Jurkat, Clone E6-1 (cell line): ENCODE measurements at regions not wholly inside any gene's neighbourhood (a gene's known extent, or its start where the extent isn't known, plus 50 kb on each side); places are given as distances from the start of the nearest gene placed in this dataset.

Source experiments
- DNase-seq: peaks from one replicate; pipeline ENCODE4 v3.0.0-alpha.2; 2011; ENCODE audit warnings: low read depth, low spot score
- H3K4me3 ChIP-seq: 2 replicates; pipeline ENCODE4 v1.5.1; 2011; ENCODE audit warnings: mild to moderate bottlenecking, low read length, control low read depth, moderate library complexity

DNA sequence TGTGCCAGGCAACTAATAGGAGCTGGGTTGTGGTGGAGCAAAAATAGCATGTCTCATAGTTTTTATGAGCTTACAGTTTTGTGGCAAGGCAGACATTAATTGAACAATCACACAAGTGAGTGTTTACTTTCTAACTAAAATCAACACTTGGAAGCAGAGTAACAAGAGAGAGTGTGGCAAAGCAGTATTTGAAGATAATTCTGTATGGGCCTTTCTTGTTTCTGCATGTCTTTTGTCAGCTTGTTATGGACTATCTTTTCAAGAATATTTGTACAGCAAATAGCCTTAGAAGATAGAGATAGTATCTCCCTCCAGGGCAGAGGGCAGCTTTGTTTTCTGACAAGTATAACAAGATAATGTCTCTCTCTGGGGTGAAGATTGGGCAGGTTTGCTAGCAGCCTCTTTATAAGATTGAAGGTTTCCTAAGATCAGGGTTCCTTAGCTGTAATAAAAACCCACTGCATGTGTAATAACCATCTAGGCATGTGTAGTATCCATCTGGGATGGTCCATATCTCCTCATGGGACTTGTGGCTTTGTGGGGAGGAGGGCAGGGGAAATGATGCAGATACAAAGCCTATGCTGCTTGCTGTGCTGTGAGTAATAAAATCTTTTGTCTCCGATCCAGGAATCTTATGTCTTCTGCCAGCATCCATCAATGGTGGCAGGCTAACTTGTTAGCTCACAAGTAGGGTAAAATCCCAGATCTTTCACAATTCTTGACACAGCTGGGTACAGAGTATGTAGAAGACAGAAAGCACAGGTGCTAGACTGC lies 479.9 kb downstream of the KDM4C start:
- DNase-seq: no peak
- H3K4me3 ChIP-seq: no peak overlapping the region

DNA sequence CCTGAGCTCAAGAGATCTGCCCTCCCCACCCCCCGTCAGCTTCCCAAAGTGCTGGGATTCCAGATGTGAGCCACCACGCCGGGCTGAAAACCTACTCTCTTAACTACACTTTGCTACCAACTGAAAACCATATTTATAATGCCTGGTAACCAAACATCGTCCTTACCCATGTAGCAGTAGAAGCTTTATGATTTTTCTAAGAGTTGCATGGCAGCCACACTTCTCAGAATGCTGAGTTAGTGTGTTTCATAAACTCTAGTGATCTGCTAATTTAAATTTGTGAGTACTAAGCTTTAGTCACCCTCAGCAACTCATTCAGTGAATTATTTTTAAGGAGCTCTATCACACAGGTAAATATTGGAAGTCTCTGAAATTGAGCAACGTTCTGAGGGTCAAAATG lies 478.4 kb downstream of the KDM4C start:
- DNase-seq: no peak
- no peak overlapping the region for H3K4me3 ChIP-seq

DNA sequence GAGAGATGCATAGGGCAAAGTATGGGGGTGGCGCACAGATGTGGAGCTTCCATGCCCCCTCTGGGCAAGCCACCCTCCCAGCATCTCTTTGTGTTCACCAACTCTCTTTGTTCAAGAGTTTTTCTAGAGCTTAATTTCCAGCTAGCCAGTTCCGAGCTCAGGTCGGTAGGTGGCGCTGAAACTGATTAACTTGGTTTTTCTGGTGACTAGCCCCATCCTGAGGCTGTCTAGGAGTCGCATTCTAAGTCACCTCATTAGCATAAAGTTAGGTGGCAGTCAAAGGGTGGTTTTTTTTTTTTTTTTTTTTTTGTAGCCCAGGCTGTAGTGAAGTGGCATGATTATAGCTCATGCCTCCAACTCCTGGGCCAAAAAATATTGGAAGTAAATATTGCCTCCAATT lies 476.4 kb downstream of the KDM4C start:
- H3K4me3 ChIP-seq: no peak overlapping the region
- peak; percentile 63 for DNase-seq

DNA sequence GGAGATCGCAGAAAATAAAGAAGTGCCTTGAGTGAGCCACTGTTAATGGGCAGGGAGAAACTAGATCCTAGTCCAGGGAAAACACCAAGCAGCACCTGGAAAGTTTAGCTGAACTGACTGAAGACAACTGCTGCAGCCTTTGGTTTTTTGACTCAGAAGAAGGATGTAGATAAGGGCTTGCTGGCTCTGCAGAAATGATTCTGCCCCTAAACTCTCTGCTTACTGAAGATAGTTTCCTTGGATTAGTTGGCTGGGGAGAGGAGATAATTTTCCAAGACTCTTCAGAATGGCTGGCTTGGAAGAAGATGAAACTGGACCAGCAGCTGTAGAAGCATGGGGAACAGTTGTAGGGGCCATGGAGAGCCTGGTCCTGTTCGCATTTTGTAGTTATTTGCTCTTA lies 471.8 kb downstream of the KDM4C start:
- no peak for DNase-seq
- no peak overlapping the region for H3K4me3 ChIP-seq

DNA sequence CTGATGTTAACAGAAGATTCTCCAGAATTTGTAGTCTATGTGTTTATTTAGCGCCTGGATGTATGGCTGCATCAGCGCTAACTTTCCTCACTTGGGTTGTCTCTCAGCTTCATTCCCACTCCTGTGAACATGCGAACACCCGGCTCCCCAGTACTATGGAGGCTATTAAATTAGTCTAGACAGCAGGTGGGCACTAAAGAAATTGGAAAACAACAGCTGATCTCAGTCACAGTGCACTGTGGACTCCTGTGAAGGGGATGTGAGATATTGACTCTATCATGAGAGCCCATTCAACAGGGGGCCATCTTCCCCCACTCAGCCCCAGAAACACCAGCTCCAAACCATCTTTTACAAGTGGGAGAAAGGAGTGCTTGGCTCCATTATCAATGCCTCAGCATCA lies 471.0 kb downstream of the KDM4C start:
- no peak overlapping the region for H3K4me3 ChIP-seq
- DNase-seq: no peak

DNA sequence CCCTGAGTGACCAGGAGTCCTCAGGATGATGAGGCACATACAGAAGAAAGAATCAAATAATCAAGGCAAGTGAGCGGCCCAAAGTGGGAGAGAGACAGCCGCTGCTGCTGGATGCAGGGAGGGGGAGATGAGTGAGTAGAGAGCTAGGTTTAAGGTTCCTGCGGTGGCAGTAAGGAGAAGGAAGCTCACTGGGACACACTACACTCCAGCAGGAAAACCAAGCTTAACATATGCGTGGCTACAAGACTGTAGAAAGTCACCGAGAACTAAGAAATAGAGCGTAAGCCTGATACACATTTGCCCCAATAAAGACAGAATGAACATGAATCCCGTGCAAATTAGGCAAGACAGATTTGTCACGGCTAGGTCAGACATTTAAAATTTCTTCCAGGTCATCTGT lies 470.2 kb downstream of the KDM4C start:
- no peak overlapping the region for H3K4me3 ChIP-seq
- DNase-seq: no peak

DNA sequence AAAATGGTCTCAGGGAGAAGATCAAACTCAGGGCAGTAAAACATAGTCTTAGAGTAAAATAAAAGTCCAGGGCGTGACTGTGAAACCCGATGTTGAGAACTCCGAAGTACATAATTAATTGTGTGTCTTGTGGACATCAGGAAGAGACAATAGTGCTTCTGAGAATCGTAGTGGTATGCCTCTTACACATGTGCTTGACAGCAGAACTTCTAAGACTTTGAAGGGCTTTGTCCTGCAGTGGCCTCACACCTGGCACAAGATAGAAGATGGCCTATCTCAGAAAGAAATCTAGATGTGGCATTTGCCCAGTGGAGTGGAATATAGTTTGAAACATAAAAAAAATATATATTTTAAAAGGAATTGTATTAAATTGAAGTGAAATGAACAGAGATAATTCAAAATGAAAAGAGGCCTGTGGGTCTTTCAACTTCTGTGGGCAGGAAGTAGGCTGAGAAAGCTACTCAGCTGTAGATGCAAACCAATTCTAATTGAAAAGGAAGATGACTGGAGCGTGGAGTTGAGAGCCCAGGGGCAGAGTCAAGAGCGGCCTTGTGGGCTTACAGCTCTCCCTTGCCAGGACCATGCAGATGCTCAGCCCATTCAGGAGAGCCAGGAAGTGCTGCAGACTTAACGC lies 468.4 kb downstream of the KDM4C start:
- peak; percentile 45 for DNase-seq
- H3K4me3 ChIP-seq: no peak overlapping the region
